ENCODE measurements at regions not wholly inside any gene's neighbourhood (a gene's known extent, or its start where the extent isn't known, plus 50 kb on each side); places are given as distances from the start of the nearest gene placed in this dataset.

- H3K4me2 ChIP-seq (ENCODE audit: insufficient read depth, low read length) = no peak overlapping the region
- no peak overlapping the region for H3K27ac ChIP-seq (ENCODE audit: low read length)
- H3K79me2 ChIP-seq (ENCODE audit: insufficient read depth, low read length) = no peaks in the 10 kb centered on the region
- H3K36me3 ChIP-seq (ENCODE audit: insufficient read depth, low read length) = no peaks in the 10 kb centered on the region
- H2AFZ ChIP-seq (ENCODE audit: low read depth, low read length) = no peak overlapping the region
- DNase-seq (no peak), ATAC-seq (ENCODE audit: insufficient read depth, low read depth) (no peak)
- H3K9me3 ChIP-seq (ENCODE audit: insufficient read depth, low read length, severe bottlenecking) = no peaks in the 10 kb centered on the region
- no peaks in the 10 kb centered on the region for H4K20me1 ChIP-seq (ENCODE audit: insufficient read depth, low read length)
- TF ChIP-seq EZH2 (IDR thresholded peaks at IDR 0.05; ENCODE audit: borderline replicate concordance, low read depth, low read length, severe bottlenecking) = no peak
- TF ChIP-seq CTCF (IDR thresholded peaks at IDR 0.05; ENCODE audit: borderline replicate concordance, extremely low read depth, low read length, poor library complexity, severe bottlenecking) = no peak
- no peaks in the 10 kb centered on the region for H3K4me1 ChIP-seq (ENCODE audit: insufficient read depth, low read length)
- H3K9ac ChIP-seq (ENCODE audit: low read depth, low read length) = no peak overlapping the region
- H3K27me3 ChIP-seq (ENCODE audit: insufficient read depth, low read length, poor library complexity) = peaks cover 5% of the 10 kb centered on the region
- H3K4me3 ChIP-seq (ENCODE audit: low read depth in 1 of 2, low read length in 2 of 2) = no peak overlapping the region
Measured at GRCh38 chr1:204751480-204751879, 65.9 kb upstream of the LRRN2 start.

GRCh38 chr1:204751883-204752687 is 66.5 kb upstream of the LRRN2 start:
- Histone ChIP-seq H2AFZ (ENCODE audit: low read depth, low read length) (no peak overlapping the region), H3K36me3 (ENCODE audit: insufficient read depth, low read length) (no peaks in the 10 kb centered on the region), H3K4me2 (ENCODE audit: insufficient read depth, low read length) (no peak overlapping the region), H3K9me3 (ENCODE audit: insufficient read depth, low read length, severe bottlenecking) (no peaks in the 10 kb centered on the region), H3K79me2 (ENCODE audit: insufficient read depth, low read length) (no peaks in the 10 kb centered on the region), H3K4me1 (ENCODE audit: insufficient read depth, low read length) (no peaks in the 10 kb centered on the region), H3K9ac (ENCODE audit: low read depth, low read length) (no peak overlapping the region), H3K27ac (ENCODE audit: low read length) (no peak overlapping the region), H3K4me3 (ENCODE audit: low read depth in 1 of 2, low read length in 2 of 2) (no peak overlapping the region), H4K20me1 (ENCODE audit: insufficient read depth, low read length) (no peaks in the 10 kb centered on the region), H3K27me3 (ENCODE audit: insufficient read depth, low read length, poor library complexity) (peaks cover 5% of the 10 kb centered on the region)
- no peak for TF ChIP-seq EZH2 (IDR thresholded peaks at IDR 0.05; ENCODE audit: borderline replicate concordance, low read depth, low read length, severe bottlenecking)
- TF ChIP-seq CTCF (IDR thresholded peaks at IDR 0.05; ENCODE audit: borderline replicate concordance, extremely low read depth, low read length, poor library complexity, severe bottlenecking) = no peak
- no peak for DNase-seq
- no peak for ATAC-seq (ENCODE audit: insufficient read depth, low read depth)

- DNase-seq (no peak), ATAC-seq (ENCODE audit: insufficient read depth, low read depth) (no peak)
- TF ChIP-seq CTCF (IDR thresholded peaks at IDR 0.05; ENCODE audit: borderline replicate concordance, extremely low read depth, low read length, poor library complexity, severe bottlenecking) (no peak), EZH2 (IDR thresholded peaks at IDR 0.05; ENCODE audit: borderline replicate concordance, low read depth, low read length, severe bottlenecking) (no peak)
- peaks cover 5% of the 10 kb centered on the region for H3K27me3 ChIP-seq (ENCODE audit: insufficient read depth, low read length, poor library complexity)
- H3K4me1 ChIP-seq (ENCODE audit: insufficient read depth, low read length) = no peaks in the 10 kb centered on the region
- H3K9me3 ChIP-seq (ENCODE audit: insufficient read depth, low read length, severe bottlenecking) = no peaks in the 10 kb centered on the region
- no peak overlapping the region for H3K27ac ChIP-seq (ENCODE audit: low read length)
- H3K4me2 ChIP-seq (ENCODE audit: insufficient read depth, low read length) = no peak overlapping the region
- H3K9ac ChIP-seq (ENCODE audit: low read depth, low read length) = no peak overlapping the region
- no peak overlapping the region for H3K4me3 ChIP-seq (ENCODE audit: low read depth in 1 of 2, low read length in 2 of 2)
- no peaks in the 10 kb centered on the region for H3K36me3 ChIP-seq (ENCODE audit: insufficient read depth, low read length)
- H4K20me1 ChIP-seq (ENCODE audit: insufficient read depth, low read length) = no peaks in the 10 kb centered on the region
- no peak overlapping the region for H2AFZ ChIP-seq (ENCODE audit: low read depth, low read length)
- H3K79me2 ChIP-seq (ENCODE audit: insufficient read depth, low read length) = no peaks in the 10 kb centered on the region
Measured at GRCh38 chr1:204752688-204753040, 67.1 kb upstream of the LRRN2 start.
